Ishikawa (cell line): ENCODE measurements at regions not wholly inside any gene's neighbourhood (a gene's known extent, or its start where the extent isn't known, plus 50 kb on each side); places are given as distances from the start of the nearest gene placed in this dataset.

ENCODE experiments used
- RAD21 ChIP-seq: IDR thresholded peaks from 2 replicates; pipeline ENCODE4 v1.6.1; 2012; ENCODE audit warnings: low read depth
- REST ChIP-seq: IDR thresholded peaks from 2 replicates; pipeline ENCODE4 v1.6.1; 2012; ENCODE audit warnings: low read depth, mild to moderate bottlenecking
- TEAD4 ChIP-seq: IDR thresholded peaks from 2 replicates; pipeline ENCODE4 v1.6.1; 2012

- TF ChIP-seq REST (no peak), RAD21 (no peak), TEAD4 (no peak)
These were observed 243.5 kb upstream of the MYT1L start for GRCh38 chr2:2574401-2575180.
